Activated T-cell treated with anti-CD3 and anti-CD28 coated beads, Interleukin-2, amount 50 U/mL, for 72 hours (primary cell): ENCODE measurements at regions not wholly inside any gene's neighbourhood (a gene's known extent, or its start where the extent isn't known, plus 50 kb on each side); places are given as distances from the start of the nearest gene placed in this dataset.
"Not testable (repeated sequence)": the region's sequence is repeated elsewhere in the genome, so short reads cannot be mapped to it uniquely, and the experiment has no call there.

Source experiments
- ATAC-seq, 2 donors: fragments of 150-1000 bp; cut with Tn5 transposase; replicated peaks in 1 of 2; 2 replicates each; pipeline ENCODE4 v1.10.0; 2021; ENCODE audit warnings: moderate library complexity in 2 of 2, mild to moderate bottlenecking in 1 of 2
- DNase-seq, 2 donors: peaks; one replicate each; pipeline ENCODE4 v3.0.0; 2021 to 2022; ENCODE audit warnings: mixed read lengths in 1 of 2
- H3K27ac Mint-ChIP-seq: one replicate; pipeline ENCODE4 v1.8.0; 2022; ENCODE audit warnings: mild to moderate bottlenecking, moderate library complexity, mixed read lengths
- H3K27me3 Mint-ChIP-seq: one replicate; pipeline ENCODE4 v1.8.0; 2022; ENCODE audit warnings: low read depth, mixed read lengths
- H3K36me3 Mint-ChIP-seq, 2 donors: one replicate each; pipeline ENCODE4 v1.8.0; 2022; ENCODE audit warnings: mixed read lengths in 2 of 2, mild to moderate bottlenecking in 1 of 2; ENCODE audit not compliant: insufficient read depth in 2 of 2
- H3K4me1 Mint-ChIP-seq: one replicate; pipeline ENCODE4 v1.8.0; 2022; ENCODE audit warnings: low read depth, mixed read lengths
- H3K4me3 Mint-ChIP-seq, 2 donors: one replicate each; pipeline ENCODE4 v1.8.0; 2022; ENCODE audit warnings: mild to moderate bottlenecking in 2 of 2, mixed read lengths in 2 of 2, moderate library complexity in 2 of 2
- H3K9me3 Mint-ChIP-seq, 2 donors: one replicate each; pipeline ENCODE4 v1.8.0; 2022; ENCODE audit warnings: mixed read lengths in 2 of 2

DNA sequence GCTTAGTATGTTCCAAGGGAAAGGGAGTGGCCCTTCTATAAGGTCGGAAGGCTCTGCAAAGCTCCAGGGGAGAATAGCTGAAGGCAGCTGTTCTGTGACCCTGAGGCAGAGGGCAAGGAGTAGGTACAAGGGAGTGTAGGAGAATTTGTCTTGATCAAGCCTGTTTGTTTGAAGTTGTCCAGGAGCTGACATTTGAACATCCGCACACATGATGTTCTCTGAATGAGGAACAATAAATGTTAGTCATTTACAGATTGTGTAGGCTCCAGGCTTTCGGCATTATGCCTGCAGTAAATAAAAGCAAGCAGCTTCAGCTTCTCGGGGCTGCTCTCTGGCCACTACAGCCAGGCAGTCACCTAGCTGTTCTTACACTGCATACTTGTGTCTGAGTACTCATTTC is 52.7 kb downstream of the CTAGE6 start:
- H3K36me3 Mint-ChIP-seq, H3K27me3 Mint-ChIP-seq, H3K4me1 Mint-ChIP-seq, H3K27ac Mint-ChIP-seq, DNase-seq, H3K4me3 Mint-ChIP-seq, H3K9me3 Mint-ChIP-seq, ATAC-seq: not testable (repeated sequence)

DNA sequence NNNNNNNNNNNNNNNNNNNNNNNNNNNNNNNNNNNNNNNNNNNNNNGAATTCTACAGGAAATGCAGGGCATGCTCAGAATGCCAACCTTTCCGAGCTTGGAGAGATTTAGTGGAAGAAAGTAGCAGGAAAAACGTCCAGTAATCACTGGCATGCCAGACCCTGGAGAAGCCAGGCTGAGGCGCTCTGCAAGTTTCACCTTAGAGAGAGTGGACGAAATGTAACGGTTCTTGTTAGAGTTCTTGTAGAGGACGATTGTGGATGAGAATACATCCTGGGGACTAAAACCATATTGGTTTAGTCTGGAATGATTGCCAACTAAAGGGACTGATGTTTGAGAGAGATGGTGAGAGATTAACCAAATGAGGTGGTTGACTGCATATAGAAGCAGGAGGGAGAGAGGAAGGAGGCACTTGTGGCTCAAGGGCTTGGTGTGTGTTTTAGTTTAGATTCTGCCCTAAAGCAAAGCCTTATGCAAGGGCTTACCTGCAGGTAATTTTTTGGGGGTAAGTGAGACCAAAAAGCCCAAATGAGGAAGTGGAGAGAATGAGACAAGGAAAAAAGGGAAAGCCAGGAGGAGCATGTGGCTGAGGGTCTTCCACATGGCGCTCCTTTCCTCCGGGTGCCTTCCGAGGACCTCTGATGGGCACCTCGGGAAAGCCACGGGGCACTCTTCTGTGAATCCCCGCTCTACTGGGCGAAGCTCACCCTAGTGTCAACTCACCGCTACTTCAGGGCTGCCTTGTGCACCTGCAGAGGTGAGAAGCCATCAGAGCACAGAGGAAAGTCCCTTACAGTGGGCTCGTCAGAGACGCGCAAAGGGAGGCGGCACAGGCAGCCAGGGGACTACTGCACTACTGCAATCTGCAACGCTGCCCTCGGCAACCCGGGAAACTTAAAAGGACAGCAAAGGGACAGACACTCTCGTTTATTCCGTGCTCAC is 56.5 kb downstream of the CTAGE6 start:
- H3K4me3 Mint-ChIP-seq, H3K27ac Mint-ChIP-seq, H3K4me1 Mint-ChIP-seq, H3K36me3 Mint-ChIP-seq, H3K27me3 Mint-ChIP-seq, DNase-seq, H3K9me3 Mint-ChIP-seq: not testable (repeated sequence)
- ATAC-seq: peak; percentile 99
